ENCODE measurements at regions not wholly inside any gene's neighbourhood (a gene's known extent, or its start where the extent isn't known, plus 50 kb on each side); places are given as distances from the start of the nearest gene placed in this dataset.

DNA sequence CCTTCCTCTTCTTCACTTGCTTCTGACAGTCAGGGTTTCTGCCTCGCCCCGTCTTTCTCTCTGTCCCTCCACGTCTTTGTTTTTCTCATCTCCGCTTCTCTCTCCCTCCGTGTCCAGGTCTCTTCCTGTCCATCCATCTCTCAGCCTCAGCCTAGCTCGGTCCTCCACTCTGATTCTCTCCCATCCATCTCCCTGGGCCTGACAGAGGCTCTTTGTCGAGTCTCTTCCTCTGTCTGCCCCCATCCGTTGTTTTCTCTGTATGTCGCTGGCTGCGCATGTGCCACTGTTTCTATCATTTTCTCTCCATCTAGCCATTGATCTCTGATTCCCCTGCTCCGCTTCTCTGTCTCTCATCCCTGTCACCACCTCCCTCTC, 328.9 kb upstream of the TBX3 start:
- Histone ChIP-seq H3K9me2 (replicated peaks; ENCODE audit: insufficient read depth) (no peaks in the 10 kb centered on the region), H3K4me1 (ENCODE audit: insufficient read depth) (peaks cover 13% of the 10 kb centered on the region), H3K36me3 (replicated peaks; ENCODE audit: insufficient read depth, low read depth) (no peaks in the 10 kb centered on the region), H3K27ac (peak overlapping the region; percentile 88), H3K4me2 (peak overlapping the region; percentile 37), H3K79me2 (no peaks in the 10 kb centered on the region), H3K4me3 (no peak overlapping the region), H3K9me3 (ENCODE audit: low read depth) (no peaks in the 10 kb centered on the region), H2AFZ (no peak overlapping the region), H3K27me3 (no peaks in the 10 kb centered on the region), H4K20me1 (ENCODE audit: insufficient read depth, poor library complexity, severe bottlenecking) (no peaks in the 10 kb centered on the region)
- no peak for DNase-seq (ENCODE audit: low spot score)
- TF ChIP-seq EZH2 (IDR thresholded peaks at IDR 0.05; ENCODE audit: borderline replicate concordance): no peak
- no peak for TF ChIP-seq EZH2phosphoT487 (IDR thresholded peaks at IDR 0.05; ENCODE audit: low read depth, severe bottlenecking, unreplicated experiment)
- TF ChIP-seq CTCF (IDR thresholded peaks at IDR 0.05; ENCODE audit: poor library complexity): no peak
- 70% methylated on average over 11 of the region's 11 CpGs for WGBS (ENCODE audit: low lambda C conversion rate, missing lambda C conversion rate)

DNA sequence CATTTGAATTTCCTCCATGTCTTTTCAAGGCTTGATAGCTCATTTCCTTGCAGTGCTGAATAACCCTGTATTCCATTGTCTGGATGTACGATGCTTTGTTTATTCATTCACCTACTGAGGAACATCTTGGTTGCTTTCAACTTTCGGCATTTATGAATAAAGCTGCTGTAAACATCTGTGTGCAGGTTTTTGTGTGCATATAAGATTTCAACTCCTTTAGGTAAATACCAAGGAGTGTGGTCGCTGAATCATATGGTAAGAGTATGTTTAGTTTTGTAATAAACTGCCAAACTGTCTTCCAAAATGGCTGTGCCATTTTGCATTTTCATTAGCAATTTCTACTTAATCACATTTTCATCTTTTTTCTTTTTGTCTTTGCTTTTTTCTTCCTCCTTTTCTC, 327.7 kb upstream of the TBX3 start:
- no peaks in the 10 kb centered on the region for H3K36me3 ChIP-seq (replicated peaks; ENCODE audit: insufficient read depth, low read depth)
- no peaks in the 10 kb centered on the region for H4K20me1 ChIP-seq (ENCODE audit: insufficient read depth, poor library complexity, severe bottlenecking)
- no peak overlapping the region for H3K4me2 ChIP-seq
- WGBS (ENCODE audit: low lambda C conversion rate, missing lambda C conversion rate): 65% methylated on average over 3 of the region's 3 CpGs
- H3K4me1 ChIP-seq (ENCODE audit: insufficient read depth): peaks cover 13% of the 10 kb centered on the region
- H3K9me2 ChIP-seq (replicated peaks; ENCODE audit: insufficient read depth): no peaks in the 10 kb centered on the region
- H3K27me3 ChIP-seq: no peaks in the 10 kb centered on the region
- H2AFZ ChIP-seq: no peak overlapping the region
- H3K4me3 ChIP-seq: no peak overlapping the region
- TF ChIP-seq EZH2 (IDR thresholded peaks at IDR 0.05; ENCODE audit: borderline replicate concordance) (no peak), EZH2phosphoT487 (IDR thresholded peaks at IDR 0.05; ENCODE audit: low read depth, severe bottlenecking, unreplicated experiment) (no peak), CTCF (IDR thresholded peaks at IDR 0.05; ENCODE audit: poor library complexity) (no peak)
- H3K9me3 ChIP-seq (ENCODE audit: low read depth): no peaks in the 10 kb centered on the region
- no peak for DNase-seq (ENCODE audit: low spot score)
- H3K27ac ChIP-seq: peak overlapping the region; percentile 88
- no peaks in the 10 kb centered on the region for H3K79me2 ChIP-seq

DNA sequence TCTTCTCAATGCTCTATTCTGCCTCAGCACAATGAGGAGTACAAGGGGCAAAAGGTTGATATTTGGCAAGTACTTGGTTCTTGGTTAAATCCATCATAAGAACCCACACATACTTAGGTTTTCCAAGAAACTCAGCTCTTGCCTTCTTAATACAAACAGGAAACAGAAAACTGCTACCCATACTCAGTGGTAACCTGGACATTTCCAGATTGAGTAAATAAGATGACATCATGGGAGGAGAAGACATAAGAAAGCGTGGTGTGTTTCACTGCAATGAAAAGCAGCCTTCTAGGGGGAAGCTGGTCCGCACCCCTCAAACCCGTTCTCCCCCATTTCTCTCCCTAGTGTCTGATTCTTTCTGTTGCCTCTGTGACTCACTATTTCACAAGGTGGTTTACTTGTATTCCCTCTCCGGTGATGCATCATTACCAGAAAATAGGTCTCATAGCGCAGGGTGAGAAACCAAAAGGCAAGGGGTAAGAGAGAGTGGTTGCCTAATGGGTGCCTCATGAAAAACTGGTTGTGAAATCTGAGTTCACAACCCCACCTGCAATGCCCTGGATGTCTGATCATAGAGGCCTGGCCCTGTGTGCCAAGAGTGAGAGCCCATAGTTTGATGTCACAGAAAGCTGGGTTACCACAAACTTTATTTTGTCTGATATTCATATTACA, 326.5 kb upstream of the TBX3 start:
- Histone ChIP-seq H3K4me2 (no peak overlapping the region), H4K20me1 (ENCODE audit: insufficient read depth, poor library complexity, severe bottlenecking) (no peaks in the 10 kb centered on the region), H2AFZ (no peak overlapping the region), H3K9me2 (replicated peaks; ENCODE audit: insufficient read depth) (no peaks in the 10 kb centered on the region), H3K27ac (no peak overlapping the region), H3K79me2 (no peaks in the 10 kb centered on the region), H3K4me1 (ENCODE audit: insufficient read depth) (peaks cover 13% of the 10 kb centered on the region), H3K27me3 (no peaks in the 10 kb centered on the region), H3K9me3 (ENCODE audit: low read depth) (no peaks in the 10 kb centered on the region), H3K36me3 (replicated peaks; ENCODE audit: insufficient read depth, low read depth) (no peaks in the 10 kb centered on the region), H3K4me3 (no peak overlapping the region)
- DNase-seq (ENCODE audit: low spot score): no peak
- 99% methylated on average over 5 of the region's 5 CpGs for WGBS (ENCODE audit: low lambda C conversion rate, missing lambda C conversion rate)
- TF ChIP-seq CTCF (IDR thresholded peaks at IDR 0.05; ENCODE audit: poor library complexity) (no peak), EZH2phosphoT487 (IDR thresholded peaks at IDR 0.05; ENCODE audit: low read depth, severe bottlenecking, unreplicated experiment) (no peak), EZH2 (IDR thresholded peaks at IDR 0.05; ENCODE audit: borderline replicate concordance) (no peak)

Measured in hepatocyte (in vitro differentiated cells).